NCI-H82 treated with DMSO at 0.1 percent for 48 hours (cell line): ENCODE measurements at regions not wholly inside any gene's neighbourhood (a gene's known extent, or its start where the extent isn't known, plus 50 kb on each side); places are given as distances from the start of the nearest gene placed in this dataset.
"Not testable (repeated sequence)": the region's sequence is repeated elsewhere in the genome, so short reads cannot be mapped to it uniquely, and the experiment has no call there.

ENCODE experiments used
- DNase-seq: peaks from one replicate; lab custom pipeline; 2025; ENCODE audit not compliant: unreplicated experiment; lab: John Stamatoyannopoulos, UW

GRCh38 chr20:48531505-48531904, 296.3 kb downstream of the PREX1 start:
- DNase-seq, result no peak

DNA sequence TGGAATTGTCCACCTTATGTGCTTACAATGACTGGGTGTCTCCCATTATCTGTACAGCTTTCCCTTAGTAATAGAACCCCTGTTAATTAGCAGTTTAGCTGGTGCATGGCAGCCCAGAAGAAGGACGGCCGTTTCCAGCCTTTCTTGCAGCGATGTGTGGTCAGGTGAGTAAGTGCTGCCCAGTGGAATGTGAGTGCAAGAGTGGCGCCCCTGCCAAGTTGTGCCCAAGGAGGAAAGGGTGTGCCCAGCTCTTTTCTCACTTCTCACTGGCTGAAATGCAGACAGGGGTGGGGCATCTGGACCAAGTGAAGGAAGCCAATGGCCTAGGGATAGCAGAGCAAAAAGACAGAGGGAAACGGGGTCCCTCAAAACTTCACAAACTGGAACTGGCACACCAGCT, 296.8 kb downstream of the PREX1 start:
- no peak for DNase-seq

GRCh38 chr20:48528346-48528745, 299.5 kb downstream of the PREX1 start:
- no peak for DNase-seq

- DNase-seq, result no peak
These were observed 300.0 kb downstream of the PREX1 start for GRCh38 chr20:48527771-48528170.

DNA sequence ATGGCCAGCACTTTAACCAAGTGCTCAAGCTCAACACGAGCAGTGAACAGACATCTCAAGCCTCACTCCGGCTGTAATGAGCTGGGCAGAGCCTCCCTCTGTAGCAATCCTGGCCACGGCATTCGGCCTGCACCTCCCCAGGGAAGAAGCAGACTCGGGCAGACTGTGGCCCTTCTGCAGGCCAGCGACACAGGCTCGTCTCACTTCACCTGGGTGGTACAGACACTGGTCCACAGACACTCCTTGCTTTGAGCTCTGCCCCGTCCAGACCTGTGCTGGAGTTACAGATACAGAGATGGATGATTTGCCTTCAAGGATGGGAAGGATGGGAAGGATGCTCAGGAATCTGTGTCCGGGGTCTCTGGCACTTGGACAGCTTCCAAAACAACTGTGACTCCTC, 300.9 kb downstream of the PREX1 start:
- DNase-seq, result no peak

- no peak for DNase-seq
These were observed 302.4 kb downstream of the PREX1 start for GRCh38 chr20:48525400-48525799.

GRCh38 chr20:48524582-48524981, 303.2 kb downstream of the PREX1 start:
- DNase-seq, result no peak

- DNase-seq, result no peak
These were observed 304.4 kb downstream of the PREX1 start for GRCh38 chr20:48523191-48523995.

DNA sequence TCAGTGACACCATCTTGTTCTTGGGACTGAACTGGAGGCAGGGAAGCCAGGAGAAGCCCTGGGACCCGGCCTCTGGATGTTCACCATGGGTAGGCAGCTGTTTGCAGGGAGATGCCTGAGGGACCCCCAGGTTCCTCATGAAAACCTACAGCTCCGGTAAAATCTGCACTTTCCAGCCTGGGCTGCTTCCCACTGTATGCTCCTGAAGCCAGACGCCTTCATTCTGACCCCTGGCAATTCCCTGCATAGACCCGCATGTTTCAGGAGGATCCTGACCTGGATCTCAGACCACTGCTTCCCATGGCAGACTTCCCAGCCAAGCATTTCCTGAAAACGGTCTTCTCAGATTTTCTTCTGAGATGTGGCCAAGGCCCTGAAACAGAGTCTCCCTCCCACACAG, 306.7 kb downstream of the PREX1 start:
- no peak for DNase-seq

DNA sequence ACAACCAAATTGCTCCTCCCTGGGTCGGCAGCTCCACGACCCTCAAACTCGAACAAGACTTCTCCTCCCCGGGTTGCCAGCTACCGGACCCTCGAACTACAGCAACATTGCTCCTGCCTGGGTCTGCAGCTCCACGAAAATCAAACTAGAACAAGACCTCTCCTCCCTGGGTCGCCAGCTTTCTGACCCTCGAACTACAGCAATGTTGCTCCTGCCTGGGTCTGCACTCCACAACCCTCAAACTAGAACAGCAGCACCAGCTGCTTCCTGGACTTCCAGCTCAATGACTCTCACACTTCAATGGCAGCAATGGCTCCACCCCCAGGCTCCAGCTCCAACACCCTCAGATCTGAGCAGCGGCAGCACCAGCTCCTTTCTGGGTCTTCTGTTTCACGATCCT, 311.6 kb downstream of the PREX1 start:
- DNase-seq, result not testable (repeated sequence)

- DNase-seq, result not testable (repeated sequence)
These were observed 313.2 kb downstream of the PREX1 start for GRCh38 chr20:48514577-48514976.

DNA sequence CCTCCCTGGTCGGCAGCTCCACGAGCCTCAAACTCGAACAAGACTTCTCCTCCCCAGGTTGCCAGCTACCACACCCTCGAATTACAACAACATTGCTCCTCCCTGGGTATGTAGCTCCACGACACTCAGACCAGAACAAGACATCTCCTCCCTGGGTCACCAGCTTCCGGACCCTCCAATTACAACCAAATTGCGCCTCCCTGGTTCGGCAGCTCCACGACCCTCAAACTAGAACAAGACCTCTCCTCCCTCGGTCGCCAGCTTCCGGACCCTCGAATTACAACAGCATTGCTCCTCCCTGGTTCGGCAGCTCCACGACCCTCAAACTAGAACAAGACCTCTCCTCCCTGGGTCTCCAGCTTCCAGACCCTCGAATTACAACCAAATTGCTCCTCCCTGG, 315.3 kb downstream of the PREX1 start:
- DNase-seq, result not testable (repeated sequence)

GRCh38 chr20:48505066-48505465, 322.7 kb downstream of the PREX1 start:
- DNase-seq, result not testable (repeated sequence)

DNA sequence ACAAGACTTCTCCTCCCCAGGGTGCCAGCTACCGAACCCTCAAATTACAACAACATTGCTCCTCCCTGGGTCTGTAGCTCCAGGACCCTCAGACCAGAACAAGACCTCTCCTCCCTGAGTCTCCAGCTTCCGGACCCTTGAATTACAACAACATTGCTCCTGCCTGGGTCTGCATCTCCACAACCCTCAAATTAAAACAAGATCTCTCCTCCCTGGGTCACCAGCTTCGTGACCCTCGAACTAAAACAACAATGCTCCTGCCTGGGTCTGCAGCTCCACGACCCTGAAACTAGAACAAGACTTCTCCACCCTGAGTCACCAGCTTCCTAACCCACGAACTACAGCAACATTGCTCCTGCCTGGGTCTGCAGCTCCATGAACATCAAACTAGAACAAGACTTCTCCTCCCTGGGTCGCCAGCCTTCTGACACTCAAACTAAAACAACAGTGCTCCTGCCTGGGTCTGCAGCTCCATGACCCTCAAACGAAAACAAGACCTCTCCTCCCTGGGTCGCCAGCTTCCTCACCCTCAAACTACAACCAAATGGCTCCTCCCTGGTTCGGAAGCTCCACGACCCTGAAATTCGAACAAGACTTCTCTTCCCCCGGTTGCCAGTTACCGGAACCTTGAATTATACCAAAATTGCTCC, 324.5 kb downstream of the PREX1 start:
- no peak for DNase-seq

GRCh38 chr20:48502758-48503157, 325.0 kb downstream of the PREX1 start:
- no peak for DNase-seq

DNA sequence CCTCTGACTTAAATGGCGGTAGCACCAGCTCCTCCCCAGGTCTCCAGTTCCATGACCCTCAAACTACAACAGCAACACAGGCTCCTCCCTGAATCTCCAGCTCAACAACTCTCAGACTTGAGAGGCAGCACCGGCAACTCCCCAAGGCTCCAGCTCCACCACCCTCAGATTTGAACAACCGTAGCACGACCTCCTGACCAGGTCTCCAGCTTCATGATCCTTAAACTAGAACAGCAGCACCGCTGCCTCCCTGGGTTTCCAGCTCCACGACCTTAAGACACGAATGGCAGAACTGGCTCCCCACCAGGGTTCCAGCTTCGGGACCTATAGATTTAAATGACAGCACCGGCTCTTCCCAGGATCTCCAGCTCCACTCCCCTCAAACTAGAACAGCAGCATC, 325.8 kb downstream of the PREX1 start:
- no peak for DNase-seq

DNA sequence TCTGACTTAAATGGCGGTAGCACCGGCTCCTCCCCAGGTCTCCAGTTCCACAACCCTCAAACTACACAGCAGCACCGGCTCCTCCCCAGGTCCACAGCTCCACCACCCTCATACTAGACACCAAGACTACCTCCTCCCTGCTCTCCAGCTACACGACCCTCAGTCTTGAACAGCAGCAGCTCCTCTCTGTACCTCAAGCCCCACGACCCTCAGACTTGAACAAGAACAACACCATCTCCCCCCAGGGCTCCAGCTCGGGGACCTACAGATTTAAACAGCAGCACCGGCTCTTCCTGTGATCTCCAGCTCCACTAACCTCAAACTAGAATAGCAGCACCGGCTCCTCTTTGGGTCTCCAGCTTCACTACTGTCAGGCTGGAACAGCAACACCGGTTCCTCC, 326.9 kb downstream of the PREX1 start:
- DNase-seq, result not testable (repeated sequence)

DNA sequence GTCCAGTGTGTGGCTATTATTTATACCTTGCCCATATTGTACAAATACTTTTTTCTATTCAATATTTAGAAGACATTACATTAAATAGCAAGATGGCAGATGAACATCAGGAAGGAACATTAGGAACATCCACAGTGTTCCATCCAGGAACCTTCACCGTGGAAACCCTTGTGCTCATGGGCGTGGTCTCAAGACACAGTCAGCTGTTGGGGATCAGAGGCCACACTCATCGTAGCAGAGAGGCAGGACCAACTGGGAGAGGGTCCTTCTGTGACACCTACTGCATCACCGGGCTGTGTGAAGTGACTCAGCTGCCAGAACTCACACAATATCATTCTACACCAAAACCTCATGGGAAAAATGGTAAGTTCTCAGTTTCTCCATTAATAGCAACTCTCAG, 328.9 kb downstream of the PREX1 start:
- not testable (repeated sequence) for DNase-seq

- not testable (repeated sequence) for DNase-seq
These were observed 329.7 kb downstream of the PREX1 start for GRCh38 chr20:48498125-48498524.

- DNase-seq, result no peak
These were observed 333.8 kb downstream of the PREX1 start for GRCh38 chr20:48493966-48494365.

DNA sequence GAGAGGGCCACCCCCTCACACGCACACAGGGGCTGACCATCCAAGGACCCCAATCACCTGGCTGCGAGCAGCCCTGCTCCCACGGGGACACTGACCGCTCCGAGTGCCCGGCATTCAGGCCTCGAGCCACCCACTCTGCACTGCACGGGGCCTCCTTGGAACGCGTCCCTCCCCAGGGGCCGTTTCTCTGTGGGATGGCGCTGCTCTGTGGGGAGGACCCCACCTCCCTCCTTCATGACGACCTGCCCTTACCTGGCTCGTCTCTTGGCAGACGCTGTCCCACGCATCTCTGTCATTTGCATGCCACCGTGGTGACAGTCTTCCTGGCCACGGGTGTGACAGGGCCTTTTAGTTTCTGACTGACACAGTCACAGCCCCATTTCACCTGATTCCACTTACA, 334.5 kb downstream of the PREX1 start:
- DNase-seq, result not testable (repeated sequence)

- no peak for DNase-seq
These were observed 335.1 kb downstream of the PREX1 start for GRCh38 chr20:48492715-48493070.
